HEK293T (cell line): ENCODE measurements at regions not wholly inside any gene's neighbourhood (a gene's known extent, or its start where the extent isn't known, plus 50 kb on each side); places are given as distances from the start of the nearest gene placed in this dataset.

Source experiments
- CTCF ChIA-PET: fragments of 350-600 bp; formaldehyde crosslinking; extraction: SDS; loops from one replicate; lab custom pipeline; 2021; ENCODE audit warnings: antibody characterized with exemption, inconsistent platforms; lab: Yijun Ruan, JAX
- POLR2A ChIA-PET: fragments of 350-600 bp; formaldehyde crosslinking; extraction: SDS; loops from one replicate; lab custom pipeline; 2020; ENCODE audit warnings: antibody characterized with exemption, inconsistent platforms; lab: Yijun Ruan, JAX
- DNase-seq: peaks from one replicate; pipeline ENCODE4 v3.0.0; 2012; ENCODE audit warnings: mixed read lengths; ENCODE audit errors: extremely low spot score
- ARNT ChIP-seq: fragments of 450-650 bp; IDR thresholded peaks from 2 replicates; pipeline ENCODE4 v1.6.1; 2017; ENCODE audit warnings: mild to moderate bottlenecking
- BHLHE40 ChIP-seq: fragments of 450-650 bp; IDR thresholded peaks from 2 replicates; pipeline ENCODE4 v1.6.1; 2016; ENCODE audit warnings: mild to moderate bottlenecking, moderate library complexity, borderline replicate concordance
- CTBP1 ChIP-seq: fragments of 450-650 bp; IDR thresholded peaks from 2 replicates; pipeline ENCODE4 v1.6.1; 2016; ENCODE audit warnings: borderline replicate concordance
- ELF4 ChIP-seq: fragments of 450-650 bp; IDR thresholded peaks from 2 replicates; pipeline ENCODE4 v1.6.1; 2017; ENCODE audit warnings: antibody characterized with exemption
- FOXA1 ChIP-seq: fragments of 450-650 bp; IDR thresholded peaks from 2 replicates; pipeline ENCODE4 v1.6.1; 2016; ENCODE audit warnings: mild to moderate bottlenecking
- FOXK2 ChIP-seq: fragments of 450-650 bp; IDR thresholded peaks from 2 replicates; pipeline ENCODE4 v1.6.1; 2016; ENCODE audit warnings: mild to moderate bottlenecking
- FOXM1 ChIP-seq: fragments of 450-650 bp; IDR thresholded peaks from 2 replicates; pipeline ENCODE4 v1.6.1; 2017; ENCODE audit warnings: mild to moderate bottlenecking, borderline replicate concordance
- L3MBTL2 ChIP-seq: fragments of 450-650 bp; conservative IDR thresholded peaks from 2 replicates; pipeline ENCODE4 v1.6.1; 2016; ENCODE audit warnings: mild to moderate bottlenecking
- LEF1 ChIP-seq: fragments of 450-650 bp; IDR thresholded peaks from 2 replicates; pipeline ENCODE4 v1.6.1; 2017; ENCODE audit warnings: mild to moderate bottlenecking, borderline replicate concordance
- NFRKB ChIP-seq: fragments of 450-650 bp; IDR thresholded peaks from 2 replicates; pipeline ENCODE4 v1.6.1; 2016; ENCODE audit warnings: mild to moderate bottlenecking, moderate library complexity
- SP1 ChIP-seq: fragments of 450-650 bp; IDR thresholded peaks from 2 replicates; pipeline ENCODE4 v1.6.1; 2017
- SUZ12 ChIP-seq: fragments of 450-650 bp; IDR thresholded peaks from 2 replicates; pipeline ENCODE4 v1.6.1; 2016; ENCODE audit warnings: mild to moderate bottlenecking
- TARDBP ChIP-seq: fragments of 450-650 bp; IDR thresholded peaks from 2 replicates; pipeline ENCODE4 v1.6.1; 2016
- ZNF384 ChIP-seq: fragments of 450-650 bp; IDR thresholded peaks from 2 replicates; pipeline ENCODE4 v1.6.1; 2016
- TF ChIP-seq, protein P1 (sequence below): fragments of 450-650 bp; IDR thresholded peaks from 2 replicates; pipeline ENCODE4 v1.6.1; 2016

- ChIA-PET CTCF (no interaction called here), POLR2A (no interaction called here)
- no peak for DNase-seq
- TF ChIP-seq NFRKB (no peak), TARDBP (no peak), FOXK2 (no peak), ELF4 (no peak), SP1 (no peak), BHLHE40 (no peak), ZNF384 (no peak), SUZ12 (no peak)
- TF ChIP-seq, protein P1, sequence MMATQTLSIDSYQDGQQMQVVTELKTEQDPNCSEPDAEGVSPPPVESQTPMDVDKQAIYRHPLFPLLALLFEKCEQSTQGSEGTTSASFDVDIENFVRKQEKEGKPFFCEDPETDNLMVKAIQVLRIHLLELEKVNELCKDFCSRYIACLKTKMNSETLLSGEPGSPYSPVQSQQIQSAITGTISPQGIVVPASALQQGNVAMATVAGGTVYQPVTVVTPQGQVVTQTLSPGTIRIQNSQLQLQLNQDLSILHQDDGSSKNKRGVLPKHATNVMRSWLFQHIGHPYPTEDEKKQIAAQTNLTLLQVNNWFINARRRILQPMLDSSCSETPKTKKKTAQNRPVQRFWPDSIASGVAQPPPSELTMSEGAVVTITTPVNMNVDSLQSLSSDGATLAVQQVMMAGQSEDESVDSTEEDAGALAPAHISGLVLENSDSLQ = no peak
Observed at GRCh38 chr9:32322622-32323021, 61.8 kb upstream of the ACO1 start.

DNA sequence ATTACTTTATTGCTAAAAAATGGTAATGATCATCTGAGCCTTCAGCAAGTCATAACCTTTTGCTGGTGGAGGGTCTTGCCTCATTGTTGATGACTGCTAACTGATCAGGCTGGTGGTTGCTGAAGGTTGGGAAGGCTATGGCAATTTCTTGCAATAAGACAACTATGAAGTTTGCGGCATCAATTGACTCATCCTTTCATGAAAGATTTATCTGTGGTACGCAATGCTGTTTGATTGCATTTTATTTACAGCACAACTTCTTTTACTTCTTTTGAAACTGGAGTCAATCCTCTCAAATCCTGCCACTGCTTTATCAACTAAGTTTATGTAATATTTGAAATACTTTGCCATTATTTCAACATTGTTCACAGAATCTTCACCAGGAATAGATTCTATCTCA lies 58.3 kb upstream of the ACO1 start:
- ChIA-PET CTCF (no interaction called here), POLR2A (no interaction called here)
- DNase-seq = no peak
- TF ChIP-seq BHLHE40 (no peak), LEF1 (no peak), FOXK2 (no peak), ARNT (no peak), L3MBTL2 (no peak), FOXM1 (no peak), NFRKB (no peak), FOXA1 (no peak), CTBP1 (no peak), ELF4 (no peak), ZNF384 (no peak)
- TF ChIP-seq, protein P1 = no peak

DNA sequence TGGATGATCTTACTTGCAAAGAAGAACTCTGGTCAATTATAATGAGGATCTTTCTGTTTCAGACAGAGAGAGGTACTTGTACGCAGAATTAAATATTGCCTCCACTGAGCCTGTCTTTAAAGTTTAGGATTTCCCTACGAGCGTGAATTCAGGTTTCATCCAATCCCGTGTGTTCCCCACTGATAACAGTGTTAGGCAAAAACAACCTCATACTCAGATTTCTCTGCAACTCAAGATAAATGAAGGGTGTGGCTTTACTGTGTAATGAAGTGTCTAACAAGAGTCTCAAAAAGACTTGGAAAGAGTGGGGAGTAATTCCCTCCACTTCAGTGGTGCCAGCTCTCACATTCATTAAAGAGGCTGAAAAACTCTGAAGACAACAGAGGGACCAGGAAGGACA lies 53.2 kb upstream of the ACO1 start:
- DNase-seq = no peak
- ChIA-PET POLR2A (no interaction called here), CTCF (no interaction called here)
- TF ChIP-seq NFRKB (no peak), ZNF384 (no peak), LEF1 (no peak), ARNT (no peak), FOXA1 (no peak), L3MBTL2 (no peak), CTBP1 (no peak), BHLHE40 (no peak), FOXM1 (no peak)
- TF ChIP-seq, protein P1 = no peak

GRCh38 chr9:32334112-32334511 lies 50.3 kb upstream of the ACO1 start:
- ChIA-PET CTCF (no interaction called here), POLR2A (no interaction called here)
- no peak for TF ChIP-seq FOXK2
- no peak for TF ChIP-seq ELF4
- no peak for TF ChIP-seq CTBP1
- TF ChIP-seq NFRKB = no peak
- TF ChIP-seq SUZ12 = no peak
- no peak for TF ChIP-seq ARNT
- DNase-seq = no peak
